Lung (tissue), 9 donors: ENCODE measurements at regions not wholly inside any gene's neighbourhood (a gene's known extent, or its start where the extent isn't known, plus 50 kb on each side); places are given as distances from the start of the nearest gene placed in this dataset.
"Not testable (repeated sequence)": the region's sequence is repeated elsewhere in the genome, so short reads cannot be mapped to it uniquely, and the experiment has no call there.

Source experiments
- ATAC-seq: fragments of 200-7000 bp; cut with Tn5 transposase; one replicate; pipeline ENCODE4 v1.9.1; 2020; ENCODE audit warnings: moderate number of reproducible peaks; ENCODE audit not compliant: insufficient read depth, low FRiP score
- DNase-seq, 3 donors: peaks; one replicate each; pipeline ENCODE4 v3.0.0-alpha.2; 2013 to 2017
- H3K27ac ChIP-seq, 2 donors: one replicate each; pipeline ENCODE4 v1.5.1; 2013; ENCODE audit warnings: mild to moderate bottlenecking in 2 of 2, moderate library complexity in 2 of 2, control low read depth in 1 of 2, inconsistent platforms in 1 of 2, low read depth in 1 of 2, low read length in 1 of 2
- H3K27me3 ChIP-seq, 3 donors: one replicate each; pipeline ENCODE4 v1.5.1; 2013; ENCODE audit warnings: low read length in 2 of 3; ENCODE audit not compliant: control insufficient read depth in 3 of 3, insufficient read depth in 3 of 3
- H3K36me3 ChIP-seq, 4 donors: one replicate each; pipeline ENCODE4 v1.5.1; 2013; ENCODE audit warnings: low read length in 4 of 4, mild to moderate bottlenecking in 1 of 4, moderate library complexity in 1 of 4; ENCODE audit not compliant: control insufficient read depth in 4 of 4, insufficient read depth in 4 of 4
- H3K4me1 ChIP-seq, 5 donors: one replicate each; pipeline ENCODE4 v1.5.1; 2013; ENCODE audit warnings: low read length in 5 of 5, mild to moderate bottlenecking in 2 of 5, moderate library complexity in 1 of 5; ENCODE audit not compliant: control insufficient read depth in 5 of 5, insufficient read depth in 5 of 5
- H3K4me3 ChIP-seq: one replicate; pipeline ENCODE4 v1.5.1; 2013; ENCODE audit warnings: mild to moderate bottlenecking, control low read depth, moderate library complexity
- H3K9ac ChIP-seq, 2 donors: one replicate each; pipeline ENCODE4 v1.5.1; 2013; ENCODE audit warnings: low read length in 2 of 2, control low read depth in 1 of 2; ENCODE audit not compliant: insufficient read depth in 1 of 2
- H3K9me3 ChIP-seq, 4 donors: one replicate each; pipeline ENCODE4 v1.5.1; 2013; ENCODE audit warnings: low read length in 3 of 4, mild to moderate bottlenecking in 1 of 4, moderate library complexity in 1 of 4; ENCODE audit not compliant: control insufficient read depth in 4 of 4, insufficient read depth in 3 of 4
- WGBS, 2 donors: extraction: QIAGEN DNeasy Blood & Tissue Kit; methylation state at CpG; one replicate each; pipeline ENCODE4 v1.1.7; 2013; 5-methylcytosine and 5-hydroxymethylcytosine counted together
- donor health status: Bipolar disorder and iron deficiency.
- donor health status: healthy.
- donor health status: DM: yes; HTN: yes; CAD: no.

DNA sequence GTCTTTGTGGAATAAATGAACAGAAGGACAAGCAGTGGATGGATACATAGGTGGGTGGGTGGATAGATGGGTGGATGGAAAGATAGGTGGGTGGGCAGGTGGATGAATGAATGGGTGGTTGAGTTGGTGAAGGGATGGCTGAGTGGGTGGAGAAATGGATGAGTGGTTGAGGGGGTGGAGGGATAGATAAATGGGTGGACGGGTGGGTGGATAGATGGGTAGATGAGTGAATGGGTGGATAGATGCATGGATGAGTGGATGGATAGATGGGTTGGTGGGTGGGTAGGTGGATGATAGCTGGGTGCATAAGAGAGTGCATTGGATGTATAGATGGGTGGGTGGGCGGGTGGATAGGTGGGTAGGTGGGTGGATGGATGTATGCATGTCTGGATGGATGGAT is 63.5 kb downstream of the UNC93B1 start:
- not testable (repeated sequence) for DNase-seq, H3K4me3 ChIP-seq, H3K9me3 ChIP-seq, H3K4me1 ChIP-seq, ATAC-seq, H3K27ac ChIP-seq, H3K36me3 ChIP-seq, H3K9ac ChIP-seq, H3K27me3 ChIP-seq
- 79 to 85% methylated on average over 2 of the region's 2 CpGs for WGBS, 2 donors

DNA sequence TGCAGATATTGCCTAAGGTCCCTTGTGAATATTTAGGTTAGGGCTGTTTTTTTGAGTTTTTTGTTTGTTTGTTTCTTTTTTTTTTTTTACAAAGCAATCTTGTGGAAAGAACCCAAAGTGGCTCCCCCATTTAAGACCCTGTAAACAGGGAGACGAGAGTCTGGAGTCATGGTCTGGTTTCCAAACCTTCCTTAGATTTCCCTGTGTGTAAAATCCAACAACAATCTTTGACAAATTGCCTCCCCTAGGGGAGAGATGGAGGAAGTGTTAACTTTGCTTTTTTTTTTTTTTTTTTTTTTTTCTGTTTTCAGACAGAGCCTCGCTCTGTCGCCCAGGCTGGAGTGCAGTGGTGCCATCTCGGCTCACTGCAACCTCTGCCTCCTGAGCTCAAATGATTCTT is 64.9 kb downstream of the UNC93B1 start:
- H3K4me3 ChIP-seq, H3K27me3 ChIP-seq, H3K4me1 ChIP-seq, H3K27ac ChIP-seq, H3K9ac ChIP-seq, ATAC-seq, H3K36me3 ChIP-seq, H3K9me3 ChIP-seq: not testable (repeated sequence)
- WGBS, 2 donors = 22 to 58% methylated on average over 1 of the region's 4 CpGs
- peak in 2 of 3 donors; percentile 2 to 26 for DNase-seq

DNA sequence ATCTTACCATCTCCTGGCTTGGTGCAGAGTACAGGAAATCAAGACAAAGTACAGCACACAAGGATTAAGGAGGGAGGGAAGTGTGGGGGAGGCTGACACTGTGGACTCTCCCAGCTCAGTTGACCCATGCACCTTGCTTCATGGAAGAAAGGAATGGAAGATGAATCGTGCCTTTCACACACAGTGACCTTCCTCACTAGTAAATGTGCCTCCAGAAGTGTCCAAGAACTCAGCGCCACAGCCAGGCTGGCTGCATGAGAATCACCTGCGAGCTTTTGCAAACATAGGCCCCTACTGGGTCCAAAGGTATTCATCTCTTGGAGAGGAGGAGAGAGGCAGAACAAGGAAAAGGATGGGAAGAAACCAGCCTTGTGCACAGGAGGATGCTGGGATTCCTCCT is 65.5 kb downstream of the UNC93B1 start:
- not testable (repeated sequence) for H3K4me1 ChIP-seq, DNase-seq, H3K9me3 ChIP-seq, H3K36me3 ChIP-seq, H3K9ac ChIP-seq, H3K27ac ChIP-seq, ATAC-seq, H3K4me3 ChIP-seq, H3K27me3 ChIP-seq
- WGBS, 2 donors = 71 to 80% methylated on average over 3 of the region's 3 CpGs

DNA sequence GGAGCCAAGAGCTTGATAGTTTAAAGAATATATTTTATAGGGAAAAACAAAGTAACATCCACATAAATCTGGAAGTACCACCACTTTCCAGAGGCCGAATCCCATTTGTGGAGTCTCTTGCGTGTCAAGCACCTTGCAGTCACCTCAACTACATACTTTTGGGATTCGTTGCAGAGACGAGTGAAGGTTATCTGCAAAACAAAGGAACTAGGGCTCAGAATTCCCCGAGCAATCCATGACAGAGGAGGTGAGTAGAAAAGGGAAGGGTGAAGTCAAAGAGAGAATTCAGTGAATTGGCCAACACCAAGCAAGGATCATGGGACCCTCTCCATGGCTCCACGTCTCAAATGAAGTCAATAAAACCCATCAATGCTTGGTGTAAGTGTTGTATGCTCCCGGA is 80.3 kb downstream of the UNC93B1 start:
- not testable (repeated sequence) for H3K9ac ChIP-seq, H3K27ac ChIP-seq, H3K36me3 ChIP-seq, H3K27me3 ChIP-seq, ATAC-seq, H3K4me3 ChIP-seq, H3K9me3 ChIP-seq, H3K4me1 ChIP-seq, DNase-seq
- 69 to 70% methylated on average over 7 of the region's 7 CpGs for WGBS, 2 donors

DNA sequence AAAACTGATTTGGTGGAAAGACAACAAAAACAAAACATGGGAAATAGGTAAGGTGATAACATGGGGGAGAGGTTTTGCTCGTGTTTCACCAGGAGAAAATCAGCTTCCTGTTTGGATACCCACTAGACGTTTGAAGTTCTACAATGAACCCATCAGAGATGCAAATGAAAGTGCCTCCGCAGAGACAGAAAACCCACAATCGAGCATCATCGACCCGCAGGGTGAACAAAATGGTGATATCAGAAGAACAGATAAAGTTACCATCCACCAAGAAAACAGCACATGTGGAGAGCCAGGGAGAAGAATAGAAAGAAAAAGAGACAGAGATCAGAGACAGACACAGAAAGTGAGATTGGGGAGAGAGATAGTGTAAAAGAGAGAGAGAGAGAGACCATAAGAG is 83.4 kb downstream of the UNC93B1 start:
- not testable (repeated sequence) for H3K27me3 ChIP-seq, H3K4me1 ChIP-seq, ATAC-seq, H3K27ac ChIP-seq, H3K9me3 ChIP-seq, H3K36me3 ChIP-seq, DNase-seq, H3K4me3 ChIP-seq, H3K9ac ChIP-seq
- WGBS, 2 donors = 59 to 62% methylated on average over 6 of the region's 6 CpGs

DNA sequence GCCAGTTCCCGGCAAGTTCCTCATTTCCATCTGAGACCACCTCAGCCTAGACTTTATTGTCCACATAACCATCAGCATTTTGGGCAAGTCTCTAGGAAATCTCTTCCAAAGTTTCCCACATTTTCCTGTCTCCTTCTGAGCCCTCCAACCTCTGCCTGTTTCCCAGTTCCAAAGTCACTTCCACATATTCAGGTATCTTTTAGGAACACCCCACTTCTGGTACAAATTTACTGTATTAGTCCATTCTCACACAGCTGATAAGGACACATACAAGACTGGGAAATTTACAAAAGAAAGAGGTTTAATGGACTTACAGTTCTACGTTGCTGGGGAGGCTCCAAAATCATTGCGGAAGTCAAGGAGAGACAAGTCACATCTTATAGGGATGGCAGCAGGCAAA is 91.7 kb downstream of the UNC93B1 start:
- not testable (repeated sequence) for H3K4me1 ChIP-seq, H3K36me3 ChIP-seq, DNase-seq, H3K9me3 ChIP-seq, H3K9ac ChIP-seq, H3K27me3 ChIP-seq, H3K4me3 ChIP-seq, H3K27ac ChIP-seq, ATAC-seq
- 94 to 95% methylated on average over 3 of the region's 3 CpGs for WGBS, 2 donors

DNA sequence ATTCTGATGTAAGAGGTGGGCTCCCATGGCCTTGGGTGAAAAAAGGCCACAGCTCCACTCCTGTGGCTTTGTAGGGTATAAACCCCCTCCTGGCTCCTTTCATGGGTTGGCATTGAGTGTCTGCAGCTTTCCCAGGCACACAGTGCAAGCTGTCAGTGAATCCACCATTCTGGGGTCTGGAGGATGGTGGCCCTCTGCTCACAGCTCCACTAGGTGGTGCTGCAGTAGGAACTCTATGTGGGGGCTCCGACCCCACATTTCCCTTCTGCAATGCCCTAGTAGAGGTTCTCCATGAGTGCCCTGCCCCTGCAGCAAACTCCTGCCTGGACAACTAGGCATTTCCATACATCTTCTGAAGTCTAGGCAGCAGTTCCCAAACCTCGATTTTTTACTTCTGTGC is 92.7 kb downstream of the UNC93B1 start:
- H3K36me3 ChIP-seq, H3K9ac ChIP-seq, DNase-seq, H3K27ac ChIP-seq, H3K9me3 ChIP-seq, H3K27me3 ChIP-seq, ATAC-seq, H3K4me3 ChIP-seq, H3K4me1 ChIP-seq: not testable (repeated sequence)
- 61 to 66% methylated on average over 2 of the region's 2 CpGs for WGBS, 2 donors

DNA sequence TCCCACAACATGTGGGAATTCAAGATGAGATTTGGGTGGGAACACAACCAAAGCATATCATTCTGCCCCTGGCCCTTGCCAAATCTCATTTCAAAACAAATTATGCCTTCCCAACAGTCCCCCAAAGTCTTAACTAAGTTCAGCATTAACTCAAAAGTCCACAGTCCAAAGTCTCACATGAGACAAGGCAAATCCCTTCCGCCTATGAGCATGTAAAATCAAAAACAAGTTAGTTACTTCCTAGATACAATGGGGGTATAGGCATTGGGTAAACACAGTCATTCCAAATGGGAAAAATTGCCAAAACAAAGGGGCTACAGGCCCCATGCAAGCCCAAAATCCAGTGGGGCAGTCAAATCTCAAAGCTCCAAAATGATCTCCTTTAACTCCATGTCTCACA is 93.1 kb downstream of the UNC93B1 start:
- not testable (repeated sequence) for H3K36me3 ChIP-seq, H3K4me1 ChIP-seq, H3K9me3 ChIP-seq, DNase-seq, H3K27ac ChIP-seq, ATAC-seq, H3K4me3 ChIP-seq, H3K9ac ChIP-seq, H3K27me3 ChIP-seq
- WGBS, 2 donors = 88 to 92% methylated on average over 1 of the region's 1 CpG

DNA sequence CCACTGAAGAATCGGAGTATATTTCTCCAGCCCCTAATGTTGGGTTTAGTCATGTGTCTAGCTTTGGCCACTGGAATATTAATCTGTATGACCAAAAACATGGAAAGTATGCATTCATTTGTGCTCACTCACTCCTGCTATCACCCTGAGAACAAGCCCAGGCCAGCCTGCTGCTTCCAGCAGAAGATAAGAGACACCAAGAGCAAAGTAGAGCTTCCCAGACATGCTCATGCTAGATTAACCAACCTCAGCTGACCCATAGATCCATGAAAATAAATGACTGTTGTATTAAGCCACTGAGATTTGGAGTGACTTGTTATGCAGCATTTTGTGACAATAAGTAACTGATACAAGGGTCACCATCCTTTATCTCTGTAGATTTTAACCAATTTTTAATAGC is 96.9 kb downstream of the UNC93B1 start:
- H3K4me1 ChIP-seq, H3K4me3 ChIP-seq, H3K9me3 ChIP-seq, H3K27ac ChIP-seq, H3K9ac ChIP-seq, DNase-seq, H3K36me3 ChIP-seq, H3K27me3 ChIP-seq, ATAC-seq: not testable (repeated sequence)
- 100% methylated on average over 1 of the region's 1 CpG for WGBS, 2 donors
